Endothelial cell of umbilical vein (primary cell): ENCODE measurements at regions not wholly inside any gene's neighbourhood (a gene's known extent, or its start where the extent isn't known, plus 50 kb on each side); places are given as distances from the start of the nearest gene placed in this dataset.

ENCODE experiments used
- BruUV-seq: library from RNA; stranded (reverse); fragments of 400-500 nt; replicated peaks from 2 replicates; lab custom pipeline; 2021; lab: Mats Ljungman, UMichigan
- CTCF ChIA-PET: fragments of 300-600, 350-600 bp; sonication (Branson Sonifier 250); formaldehyde crosslinking; loops from one replicate; lab custom pipeline; 2021; ENCODE audit warnings: antibody characterized with exemption, inconsistent platforms; lab: Charles Lee
- POLR2A ChIA-PET: fragments of 300-600, 350-600 bp; sonication (Branson Sonifier 250); formaldehyde crosslinking; loops from one replicate; lab custom pipeline; 2021; ENCODE audit warnings: antibody characterized with exemption, inconsistent platforms; lab: Charles Lee
- DNase-seq: peaks from one replicate; pipeline ENCODE4 v3.0.0-alpha.2; 2011; ENCODE audit warnings: low read depth, low spot score
- FAIRE-seq: peaks from 2 replicates; lab custom pipeline; 2011; peaks lifted over from hg19 to GRCh38; lab: Jason Lieb, UNC
- H2AFZ ChIP-seq: 2 replicates; pipeline ENCODE4 v1.6.0; 2012; ENCODE audit warnings: low read depth, low read length, control low read depth, inconsistent platforms
- H3K27ac ChIP-seq: 2 replicates; pipeline ENCODE4 v1.5.1; 2011; ENCODE audit warnings: low read depth, mild to moderate bottlenecking, control low read depth, low read length, moderate library complexity; ENCODE audit not compliant: insufficient read depth
- H3K27me3 ChIP-seq, 2 experiments: 2 replicates each; pipeline versions ENCODE4 v1.6.0 to v1.6.1; 2011; ENCODE audit warnings: low read length in 2 of 2, mixed read lengths in 1 of 2; ENCODE audit not compliant: control insufficient read depth in 2 of 2, insufficient read depth in 2 of 2
- H3K36me3 ChIP-seq, 2 experiments: 2 replicates in 1 of 2; 3 replicates in 1 of 2; pipeline ENCODE4 v1.5.1; 2011; ENCODE audit warnings: low read length in 2 of 2, mild to moderate bottlenecking in 1 of 2, moderate library complexity in 1 of 2; ENCODE audit not compliant: control insufficient read depth in 2 of 2, insufficient read depth in 2 of 2; ENCODE audit errors: extremely low read depth in 1 of 2
- H3K4me1 ChIP-seq: 3 replicates; pipeline ENCODE4 v1.5.1; 2011; ENCODE audit warnings: mild to moderate bottlenecking, low read length; ENCODE audit not compliant: control insufficient read depth, insufficient read depth; ENCODE audit errors: extremely low read depth
- H3K4me2 ChIP-seq: 2 replicates; pipeline ENCODE4 v1.6.1; 2011; ENCODE audit warnings: low read length, control low read depth, mixed read lengths; ENCODE audit not compliant: insufficient read depth
- H3K4me3 ChIP-seq, 3 experiments: fragments of 200-600 bp in 1 of 3; sonication (generic), shearing (Covaris generic) in 1 of 3; replicated peaks in 1 of 3; 2 replicates each; pipeline ENCODE4 v1.5.1; 2011 to 2016; ENCODE audit warnings: control low read depth in 3 of 3, low read length in 3 of 3, mild to moderate bottlenecking in 2 of 3, inconsistent platforms in 1 of 3, low read depth in 1 of 3, moderate library complexity in 1 of 3; ENCODE audit not compliant: insufficient read depth in 1 of 3
- H3K79me2 ChIP-seq: 2 replicates; pipeline ENCODE4 v1.6.0; 2012; ENCODE audit warnings: low read length, inconsistent platforms; ENCODE audit not compliant: control insufficient read depth, insufficient read depth
- H3K9ac ChIP-seq: replicated peaks from 2 replicates; pipeline ENCODE3; 2011; ENCODE audit warnings: low read length, control low read depth; ENCODE audit not compliant: insufficient read depth; ENCODE audit errors: extremely low read depth
- H3K9me1 ChIP-seq: replicated peaks from 3 replicates; pipeline ENCODE4 v1.6.0; 2011; ENCODE audit warnings: mild to moderate bottlenecking, low read length; ENCODE audit not compliant: control insufficient read depth, insufficient read depth; ENCODE audit errors: extremely low read depth
- H3K9me3 ChIP-seq: replicated peaks from 2 replicates; pipeline ENCODE4 v1.5.1; 2012; ENCODE audit warnings: low read length, inconsistent platforms; ENCODE audit not compliant: control insufficient read depth, insufficient read depth
- H4K20me1 ChIP-seq: replicated peaks from 2 replicates; pipeline ENCODE3; 2011; ENCODE audit warnings: mild to moderate bottlenecking, low read length; ENCODE audit not compliant: control insufficient read depth, insufficient read depth; ENCODE audit errors: extremely low read depth
- EZH2 ChIP-seq: IDR thresholded peaks from 2 replicates; pipeline ENCODE4 v1.6.1; 2012; ENCODE audit warnings: borderline replicate concordance, low read depth, mild to moderate bottlenecking, moderate library complexity, low read length, inconsistent platforms; ENCODE audit not compliant: severe bottlenecking
- FOS ChIP-seq: IDR thresholded peaks from 2 replicates; pipeline ENCODE4 v1.6.1; 2011; ENCODE audit warnings: mild to moderate bottlenecking, low read length, moderate library complexity, borderline replicate concordance; ENCODE audit not compliant: insufficient read depth
- GATA2 ChIP-seq: IDR thresholded peaks from 2 replicates; pipeline ENCODE4 v1.7.0; 2011; ENCODE audit warnings: low read depth, mild to moderate bottlenecking, moderate library complexity, mixed read lengths, low read length; ENCODE audit not compliant: insufficient read length, insufficient read depth
- JUN ChIP-seq: IDR thresholded peaks from 2 replicates; pipeline ENCODE4 v1.6.1; 2011; ENCODE audit warnings: borderline replicate concordance, low read depth; ENCODE audit not compliant: insufficient read length, insufficient read depth
- MAX ChIP-seq: IDR thresholded peaks from 2 replicates; pipeline ENCODE4 v1.6.1; 2011; ENCODE audit not compliant: insufficient read depth, insufficient read length
- MYC ChIP-seq: IDR thresholded peaks from one replicate; pipeline ENCODE4 v1.6.1; 2011; ENCODE audit warnings: mild to moderate bottlenecking, low read depth, low read length
- POLR2A ChIP-seq: IDR thresholded peaks from 2 replicates; pipeline ENCODE4 v1.6.1; 2012; ENCODE audit warnings: low read depth, mild to moderate bottlenecking, control low read depth, low read length
- POLR2AphosphoS5 ChIP-seq: IDR thresholded peaks from 2 replicates; pipeline ENCODE4 v1.6.1; 2012; ENCODE audit warnings: low read depth, mild to moderate bottlenecking, control low read depth, low read length, moderate library complexity; ENCODE audit not compliant: insufficient read depth
- dilution Hi-C: fragments of 300-500 bp; cut with MboI; formaldehyde crosslinking; loops from one replicate; pipeline ENCODE4 v1.15.0; 2019; ENCODE audit warnings: low sequenced_read_pairs; ENCODE audit not compliant: extremely low pct_ligation_motif_present
- intact Hi-C: fragments of 100-400 bp; cut with micrococcal nuclease; formaldehyde crosslinking; loops from one replicate; pipeline ENCODE4 v1.10.0; 2022
- TF ChIP-seq, protein P1 (sequence below), 2 donors: IDR thresholded peaks; 1 replicate in 1 of 2; 2 replicates in 1 of 2; pipeline ENCODE4 v1.5.1; 2011; ENCODE audit warnings: low read length in 2 of 2, mild to moderate bottlenecking in 2 of 2, moderate library complexity in 2 of 2, control low read depth in 1 of 2, inconsistent platforms in 1 of 2, low read depth in 1 of 2; ENCODE audit not compliant: insufficient read depth in 1 of 2; ENCODE audit errors: extremely low read depth in 1 of 2

GRCh38 chr3:116870379-116870778 lies 160.8 kb downstream of the TUSC7 start:
- CTCF ChIA-PET, result interaction anchor here (0.7 to 1.7 kb wide), 2 partner anchors 100 to 1034 kb away, joined by 3 to 5 read pairs; no protein-coding TSS in a partner anchor
- intact Hi-C loops (no loop called here), dilution Hi-C loops (no loop called here)
- no peak overlapping the region for H3K9ac ChIP-seq
- no peaks in the 10 kb centered on the region for H3K36me3 ChIP-seq
- no peak overlapping the region for H2AFZ ChIP-seq
- no peaks in the 10 kb centered on the region for H3K27me3 ChIP-seq
- DNase-seq, result no peak
- H3K4me1 ChIP-seq, result no peaks in the 10 kb centered on the region
- FAIRE-seq, result no peak
- H3K27ac ChIP-seq, result no peak overlapping the region
- POLR2A ChIA-PET, result no interaction called here
- no peak overlapping the region for H3K4me2 ChIP-seq
- no TSS peak for BruUV-seq
- H3K9me1 ChIP-seq, result no peaks in the 10 kb centered on the region
- H4K20me1 ChIP-seq, result no peaks in the 10 kb centered on the region
- H3K4me3 ChIP-seq, result no peak overlapping the region
- no peaks in the 10 kb centered on the region for H3K79me2 ChIP-seq
- TF ChIP-seq MAX, result no peak
- TF ChIP-seq, protein P1, sequence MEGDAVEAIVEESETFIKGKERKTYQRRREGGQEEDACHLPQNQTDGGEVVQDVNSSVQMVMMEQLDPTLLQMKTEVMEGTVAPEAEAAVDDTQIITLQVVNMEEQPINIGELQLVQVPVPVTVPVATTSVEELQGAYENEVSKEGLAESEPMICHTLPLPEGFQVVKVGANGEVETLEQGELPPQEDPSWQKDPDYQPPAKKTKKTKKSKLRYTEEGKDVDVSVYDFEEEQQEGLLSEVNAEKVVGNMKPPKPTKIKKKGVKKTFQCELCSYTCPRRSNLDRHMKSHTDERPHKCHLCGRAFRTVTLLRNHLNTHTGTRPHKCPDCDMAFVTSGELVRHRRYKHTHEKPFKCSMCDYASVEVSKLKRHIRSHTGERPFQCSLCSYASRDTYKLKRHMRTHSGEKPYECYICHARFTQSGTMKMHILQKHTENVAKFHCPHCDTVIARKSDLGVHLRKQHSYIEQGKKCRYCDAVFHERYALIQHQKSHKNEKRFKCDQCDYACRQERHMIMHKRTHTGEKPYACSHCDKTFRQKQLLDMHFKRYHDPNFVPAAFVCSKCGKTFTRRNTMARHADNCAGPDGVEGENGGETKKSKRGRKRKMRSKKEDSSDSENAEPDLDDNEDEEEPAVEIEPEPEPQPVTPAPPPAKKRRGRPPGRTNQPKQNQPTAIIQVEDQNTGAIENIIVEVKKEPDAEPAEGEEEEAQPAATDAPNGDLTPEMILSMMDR (IDR thresholded peaks at IDR 0.05; ENCODE audit: extremely low read depth in 1 of 2, insufficient read depth in 1 of 2, low read depth in 1 of 2, low read length in 2 of 2), result no peak
- no peak for TF ChIP-seq JUN
- TF ChIP-seq GATA2, result no peak
- no peak for TF ChIP-seq POLR2A
- no peak for TF ChIP-seq MYC
- TF ChIP-seq FOS, result no peak
- TF ChIP-seq POLR2AphosphoS5, result no peak
- TF ChIP-seq EZH2, result no peak
- H3K9me3 ChIP-seq, result no peaks in the 10 kb centered on the region
